Mucosa of rectum (tissue), 2 donors: ENCODE measurements at regions not wholly inside any gene's neighbourhood (a gene's known extent, or its start where the extent isn't known, plus 50 kb on each side); places are given as distances from the start of the nearest gene placed in this dataset.
"Not testable (repeated sequence)": the region's sequence is repeated elsewhere in the genome, so short reads cannot be mapped to it uniquely, and the experiment has no call there.

Experiments used
- H3K27ac ChIP-seq, 2 donors: one replicate each; pipeline ENCODE4 v1.7.0; 2013; ENCODE audit warnings: inconsistent platforms in 2 of 2, low read depth in 2 of 2, low read length in 2 of 2
- H3K27me3 ChIP-seq, 2 donors: one replicate each; pipeline ENCODE4 v1.7.0; 2013; ENCODE audit warnings: low read length in 2 of 2; ENCODE audit not compliant: control insufficient read depth in 2 of 2, insufficient read depth in 2 of 2
- H3K36me3 ChIP-seq, 2 donors: one replicate each; pipeline ENCODE4 v1.7.0; 2013; ENCODE audit warnings: low read length in 2 of 2; ENCODE audit not compliant: control insufficient read depth in 2 of 2, insufficient read depth in 2 of 2
- H3K4me1 ChIP-seq, 2 donors: one replicate each; pipeline ENCODE4 v1.7.0; 2013; ENCODE audit warnings: low read length in 2 of 2, mild to moderate bottlenecking in 1 of 2; ENCODE audit not compliant: control insufficient read depth in 2 of 2, insufficient read depth in 2 of 2
- H3K4me3 ChIP-seq, 2 donors: one replicate each; pipeline ENCODE4 v1.7.0; 2013; ENCODE audit warnings: low read length in 2 of 2
- H3K9ac ChIP-seq, 2 donors: one replicate each; pipeline ENCODE4 v1.7.0; 2013; ENCODE audit warnings: low read length in 2 of 2, low read depth in 1 of 2, mild to moderate bottlenecking in 1 of 2
- H3K9me3 ChIP-seq, 2 donors: one replicate each; pipeline ENCODE4 v1.7.0; 2013; ENCODE audit warnings: low read length in 2 of 2; ENCODE audit not compliant: control insufficient read depth in 2 of 2
- donor health status: healthy.
- donor health status: Normal muscosa, but diverticular disease.

GRCh38 chr10:109327266-109327665 is 596.0 kb downstream of the XPNPEP1 start:
- H3K4me3 ChIP-seq, result no peak overlapping the region
- no peaks in the 10 kb centered on the region for H3K4me1 ChIP-seq
- H3K36me3 ChIP-seq, result no peaks in the 10 kb centered on the region
- H3K9ac ChIP-seq, result no peak overlapping the region
- H3K9me3 ChIP-seq, result no peaks in the 10 kb centered on the region
- no peak overlapping the region for H3K27ac ChIP-seq
- H3K27me3 ChIP-seq, result no peaks in the 10 kb centered on the region

GRCh38 chr10:109324721-109325120 is 598.6 kb downstream of the XPNPEP1 start:
- H3K36me3 ChIP-seq, result no peaks in the 10 kb centered on the region
- no peak overlapping the region for H3K27ac ChIP-seq
- H3K9ac ChIP-seq, result no peak overlapping the region
- no peaks in the 10 kb centered on the region for H3K27me3 ChIP-seq
- no peaks in the 10 kb centered on the region for H3K9me3 ChIP-seq
- H3K4me3 ChIP-seq, result no peak overlapping the region
- H3K4me1 ChIP-seq, result no peaks in the 10 kb centered on the region

GRCh38 chr10:109317746-109318366 is 605.5 kb downstream of the XPNPEP1 start:
- Histone ChIP-seq H3K36me3 (no peaks in the 10 kb centered on the region), H3K9ac (no peak overlapping the region), H3K9me3 (no peaks in the 10 kb centered on the region), H3K27ac (no peak overlapping the region), H3K4me3 (no peak overlapping the region), H3K27me3 (no peaks in the 10 kb centered on the region), H3K4me1 (no peaks in the 10 kb centered on the region)

- H3K4me1 ChIP-seq, H3K27me3 ChIP-seq, H3K36me3 ChIP-seq, H3K9ac ChIP-seq, H3K4me3 ChIP-seq, H3K9me3 ChIP-seq, H3K27ac ChIP-seq: not testable (repeated sequence)
These were observed 609.3 kb downstream of the XPNPEP1 start for GRCh38 chr10:109314016-109314415.

- H3K9me3 ChIP-seq, H3K4me1 ChIP-seq: not testable (repeated sequence)
These were observed 610.8 kb downstream of the XPNPEP1 start for GRCh38 chr10:109312555-109312954.

GRCh38 chr10:109308971-109309370 is 614.3 kb downstream of the XPNPEP1 start:
- H3K27me3 ChIP-seq, result no peaks in the 10 kb centered on the region
- H3K4me3 ChIP-seq, result no peak overlapping the region
- H3K9ac ChIP-seq, result no peak overlapping the region
- no peaks in the 10 kb centered on the region for H3K9me3 ChIP-seq
- no peaks in the 10 kb centered on the region for H3K36me3 ChIP-seq
- no peak overlapping the region for H3K27ac ChIP-seq
- H3K4me1 ChIP-seq, result no peaks in the 10 kb centered on the region

More at GRCh38 chr10:109312555-109312954, 610.8 kb downstream of the XPNPEP1 start:
- H3K27me3 ChIP-seq, H3K9ac ChIP-seq, H3K36me3 ChIP-seq, H3K27ac ChIP-seq, H3K4me3 ChIP-seq: not testable (repeated sequence)

GRCh38 chr10:109307102-109307501 is 616.2 kb downstream of the XPNPEP1 start:
- H3K27me3 ChIP-seq, H3K4me1 ChIP-seq, H3K9me3 ChIP-seq, H3K9ac ChIP-seq, H3K36me3 ChIP-seq, H3K4me3 ChIP-seq, H3K27ac ChIP-seq: not testable (repeated sequence)

GRCh38 chr10:109306698-109307097 is 616.6 kb downstream of the XPNPEP1 start:
- Histone ChIP-seq H3K4me3 (no peak overlapping the region), H3K9me3 (no peaks in the 10 kb centered on the region), H3K27me3 (no peaks in the 10 kb centered on the region), H3K36me3 (no peaks in the 10 kb centered on the region), H3K4me1 (no peaks in the 10 kb centered on the region), H3K27ac (no peak overlapping the region), H3K9ac (no peak overlapping the region)

- Histone ChIP-seq H3K9ac (no peak overlapping the region), H3K36me3 (no peaks in the 10 kb centered on the region), H3K4me3 (no peak overlapping the region), H3K27me3 (no peaks in the 10 kb centered on the region), H3K27ac (no peak overlapping the region), H3K4me1 (no peaks in the 10 kb centered on the region), H3K9me3 (no peaks in the 10 kb centered on the region)
These were observed 635.5 kb downstream of the XPNPEP1 start for GRCh38 chr10:109287858-109288257.

GRCh38 chr10:109282510-109282909 is 640.8 kb downstream of the XPNPEP1 start:
- no peak overlapping the region for H3K4me3 ChIP-seq
- H3K9me3 ChIP-seq, result no peaks in the 10 kb centered on the region
- H3K36me3 ChIP-seq, result no peaks in the 10 kb centered on the region
- H3K9ac ChIP-seq, result no peak overlapping the region
- H3K4me1 ChIP-seq, result no peaks in the 10 kb centered on the region
- H3K27me3 ChIP-seq, result no peaks in the 10 kb centered on the region
- no peak overlapping the region for H3K27ac ChIP-seq

- no peak overlapping the region for H3K27ac ChIP-seq
These were observed 642.0 kb downstream of the XPNPEP1 start for GRCh38 chr10:109281347-109281746.

More at GRCh38 chr10:109281347-109281746, 642.0 kb downstream of the XPNPEP1 start:
- H3K36me3 ChIP-seq, result no peaks in the 10 kb centered on the region
- H3K9me3 ChIP-seq, result no peaks in the 10 kb centered on the region
- H3K27me3 ChIP-seq, result no peaks in the 10 kb centered on the region
- no peaks in the 10 kb centered on the region for H3K4me1 ChIP-seq
- H3K4me3 ChIP-seq, result no peak overlapping the region
- H3K9ac ChIP-seq, result no peak overlapping the region
